ENCODE measurements at regions not wholly inside any gene's neighbourhood (a gene's known extent, or its start where the extent isn't known, plus 50 kb on each side); places are given as distances from the start of the nearest gene placed in this dataset.

DNA sequence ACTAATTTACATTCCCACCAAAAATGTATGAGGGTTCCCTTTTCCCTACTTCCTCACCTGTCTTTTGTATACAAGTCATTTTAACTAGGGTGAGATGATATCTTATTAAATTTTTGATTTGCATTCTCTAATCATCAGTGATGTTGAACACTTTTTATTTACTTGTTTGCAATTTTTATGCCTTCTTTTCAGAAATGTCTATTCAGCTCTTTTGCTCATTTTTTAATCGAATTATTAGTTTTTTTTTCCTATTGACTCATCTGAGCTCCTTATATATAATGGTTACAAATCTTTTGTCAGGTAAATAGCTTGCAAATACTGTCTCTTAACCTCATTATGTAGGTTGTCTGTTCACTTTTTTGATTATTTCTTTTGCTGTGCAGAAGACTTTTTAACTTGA is 269.4 kb downstream of the CDH19 start:
- Mint-ChIP-seq H3K27ac (no peak overlapping the region), H3K4me1 (no peaks in the 10 kb centered on the region), H3K4me3 (no peak overlapping the region), H3K36me3 (no peaks in the 10 kb centered on the region), H3K27me3 (no peaks in the 10 kb centered on the region), H3K9me3 (peaks cover 0 to 9% (median 2%) of the 10 kb centered on the region in 7 donors)
- ATAC-seq (ENCODE audit: low read depth in 2 of 2) (no peak), DNase-seq (no peak)

DNA sequence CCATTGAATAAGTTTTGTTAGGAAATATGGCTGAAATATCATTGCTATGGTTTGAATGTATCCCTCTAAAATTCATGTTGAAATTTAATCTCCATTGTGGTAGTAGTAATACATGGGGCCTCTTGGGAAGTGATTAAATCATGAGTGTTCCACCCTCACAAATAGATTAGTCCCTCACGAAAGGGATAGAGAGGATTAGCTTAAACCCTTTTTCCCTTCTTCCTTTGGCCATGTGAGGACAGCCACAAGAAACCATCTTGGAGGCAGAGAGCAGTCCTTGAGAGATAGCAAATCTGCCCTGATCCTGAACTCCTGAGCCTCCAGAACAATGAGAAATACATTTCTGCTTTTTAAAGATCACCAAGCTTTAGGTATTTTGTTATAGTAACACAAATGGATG is 274.2 kb downstream of the CDH19 start:
- no peaks in the 10 kb centered on the region for H3K4me1 Mint-ChIP-seq
- H3K27ac Mint-ChIP-seq, result no peak overlapping the region
- no peaks in the 10 kb centered on the region for H3K27me3 Mint-ChIP-seq
- H3K9me3 Mint-ChIP-seq, result peaks cover 0 to 4% (median 0%) of the 10 kb centered on the region in 7 donors
- ATAC-seq (ENCODE audit: low read depth in 2 of 2), result no peak
- H3K4me3 Mint-ChIP-seq, result no peak overlapping the region
- no peaks in the 10 kb centered on the region for H3K36me3 Mint-ChIP-seq
- no peak for DNase-seq

- Mint-ChIP-seq H3K9me3 (peaks cover 0 to 4% (median 0%) of the 10 kb centered on the region in 7 donors), H3K36me3 (no peaks in the 10 kb centered on the region), H3K27ac (no peak overlapping the region), H3K4me3 (no peak overlapping the region), H3K4me1 (no peaks in the 10 kb centered on the region), H3K27me3 (no peaks in the 10 kb centered on the region)
- no peak for ATAC-seq (ENCODE audit: low read depth in 2 of 2)
- DNase-seq, result no peak
Measured at GRCh38 chr18:66328296-66328878, 275.5 kb downstream of the CDH19 start.

- no peaks in the 10 kb centered on the region for H3K36me3 Mint-ChIP-seq
- ATAC-seq (ENCODE audit: low read depth in 2 of 2), result no peak
- H3K4me1 Mint-ChIP-seq, result no peaks in the 10 kb centered on the region
- no peaks in the 10 kb centered on the region for H3K27me3 Mint-ChIP-seq
- peaks cover 0 to 7% (median 0%) of the 10 kb centered on the region in 7 donors for H3K9me3 Mint-ChIP-seq
- no peak overlapping the region for H3K4me3 Mint-ChIP-seq
- DNase-seq, result no peak
- no peak overlapping the region for H3K27ac Mint-ChIP-seq
Measured at GRCh38 chr18:66325251-66325650, 278.6 kb downstream of the CDH19 start.

DNA sequence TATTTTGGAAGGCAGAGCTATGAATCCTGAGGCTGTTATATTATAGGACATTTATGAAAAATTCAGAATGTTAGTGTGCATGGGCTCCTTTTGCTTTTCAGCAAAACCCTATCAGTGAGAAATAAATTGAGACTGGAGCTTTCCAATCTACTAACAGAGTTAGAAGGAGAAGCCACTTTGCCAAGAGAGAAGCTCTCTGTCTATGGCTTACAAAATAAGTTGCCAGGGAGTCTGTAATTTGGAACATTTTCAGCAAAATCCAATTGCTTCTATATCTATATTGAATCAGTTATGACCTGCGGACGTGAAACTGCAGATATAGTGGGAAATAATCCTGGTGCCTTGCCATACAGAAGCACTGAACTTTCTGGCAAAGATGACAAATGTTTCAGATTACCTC is 279.3 kb downstream of the CDH19 start:
- H3K4me3 Mint-ChIP-seq, result no peak overlapping the region
- no peaks in the 10 kb centered on the region for H3K4me1 Mint-ChIP-seq
- no peaks in the 10 kb centered on the region for H3K36me3 Mint-ChIP-seq
- H3K9me3 Mint-ChIP-seq, result peaks cover 0 to 7% (median 0%) of the 10 kb centered on the region in 7 donors
- no peak overlapping the region for H3K27ac Mint-ChIP-seq
- ATAC-seq (ENCODE audit: low read depth in 2 of 2), result no peak
- H3K27me3 Mint-ChIP-seq, result no peaks in the 10 kb centered on the region
- DNase-seq, result no peak

DNA sequence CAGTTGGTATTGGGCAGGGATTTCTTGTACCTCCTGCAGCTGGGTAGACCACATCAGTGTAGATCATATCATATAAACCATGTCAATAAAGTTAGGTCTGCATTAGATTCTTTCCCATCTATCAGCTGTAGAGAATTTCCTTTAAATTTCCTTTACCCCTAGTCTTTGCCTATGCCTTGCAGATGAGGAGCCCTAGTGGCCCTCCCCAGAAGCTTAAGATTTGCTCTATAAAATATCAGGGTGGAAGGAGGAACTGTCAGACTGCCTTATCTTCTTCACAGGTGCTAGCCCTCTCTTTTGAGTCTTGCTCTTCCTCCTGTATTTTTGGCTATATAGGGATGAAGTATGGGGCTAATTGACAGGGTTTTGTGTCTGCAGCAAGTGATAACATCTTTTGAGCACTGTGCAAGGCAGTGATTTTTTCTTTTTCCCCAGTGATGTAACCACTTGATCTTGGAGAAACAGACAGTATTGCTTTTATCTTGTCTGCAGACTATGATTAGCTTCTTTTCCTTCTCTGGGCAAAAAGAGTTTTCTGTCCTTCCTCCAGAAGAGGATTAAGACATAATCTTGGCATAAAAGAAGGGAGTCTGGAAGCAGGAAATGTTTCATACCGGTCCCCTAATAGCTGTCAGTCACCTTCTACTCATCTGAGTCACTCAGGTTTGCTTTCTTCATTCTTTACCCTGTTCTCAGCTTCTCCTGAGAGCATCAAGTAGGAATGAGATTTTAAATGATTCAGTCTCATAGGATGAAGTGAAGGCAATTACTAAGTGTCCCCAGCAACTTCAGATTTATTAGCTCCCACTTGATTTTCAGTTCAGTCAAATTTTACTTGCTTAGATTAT is 286.4 kb downstream of the CDH19 start:
- Mint-ChIP-seq H3K9me3 (peaks cover 0 to 7% (median 0%) of the 10 kb centered on the region in 7 donors), H3K36me3 (no peaks in the 10 kb centered on the region), H3K4me3 (peak overlapping the region in 1 of 8 donors; percentile 71), H3K27ac (no peak overlapping the region), H3K27me3 (no peaks in the 10 kb centered on the region), H3K4me1 (no peaks in the 10 kb centered on the region)
- ATAC-seq (ENCODE audit: low read depth in 2 of 2) (no peak), DNase-seq (no peak)

- Mint-ChIP-seq H3K36me3 (no peaks in the 10 kb centered on the region), H3K27me3 (no peaks in the 10 kb centered on the region), H3K4me3 (no peak overlapping the region), H3K9me3 (peaks cover 0 to 7% (median 0%) of the 10 kb centered on the region in 7 donors), H3K4me1 (no peaks in the 10 kb centered on the region), H3K27ac (no peak overlapping the region)
- DNase-seq (no peak), ATAC-seq (ENCODE audit: low read depth in 2 of 2) (no peak)
Measured at GRCh38 chr18:66316701-66317100, 287.2 kb downstream of the CDH19 start.

DNA sequence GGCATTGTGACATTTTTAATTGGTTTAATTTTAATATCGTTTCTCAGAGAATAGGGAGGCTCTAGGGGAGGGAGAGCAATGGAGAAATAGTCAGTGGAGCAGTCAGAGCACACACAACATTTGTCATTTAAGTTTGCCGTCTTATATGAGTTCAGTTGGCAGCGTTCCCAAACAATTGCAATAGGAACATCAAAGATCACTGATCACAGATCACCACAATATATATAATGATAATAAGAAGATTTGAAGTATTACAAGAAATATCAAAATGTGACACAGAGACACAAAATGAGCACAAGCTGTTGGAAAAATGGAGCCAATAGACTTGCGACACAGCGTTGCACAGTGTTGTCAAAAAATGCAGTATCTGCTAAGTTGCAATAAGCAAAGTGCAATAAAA is 303.7 kb downstream of the CDH19 start:
- H3K27me3 Mint-ChIP-seq, result no peaks in the 10 kb centered on the region
- H3K4me3 Mint-ChIP-seq, result no peak overlapping the region
- no peaks in the 10 kb centered on the region for H3K36me3 Mint-ChIP-seq
- no peak overlapping the region for H3K27ac Mint-ChIP-seq
- DNase-seq (no peak), ATAC-seq (ENCODE audit: low read depth in 2 of 2) (no peak)
- H3K9me3 Mint-ChIP-seq, result peaks cover 0 to 9% (median 1%) of the 10 kb centered on the region in 7 donors
- H3K4me1 Mint-ChIP-seq, result no peaks in the 10 kb centered on the region

- no peaks in the 10 kb centered on the region for H3K36me3 Mint-ChIP-seq
- H3K27ac Mint-ChIP-seq, result no peak overlapping the region
- no peak overlapping the region for H3K4me3 Mint-ChIP-seq
- H3K27me3 Mint-ChIP-seq, result no peaks in the 10 kb centered on the region
- ATAC-seq (ENCODE audit: low read depth in 2 of 2) (no peak), DNase-seq (no peak)
- H3K9me3 Mint-ChIP-seq, result peaks cover 0 to 5% (median 0%) of the 10 kb centered on the region in 7 donors
- H3K4me1 Mint-ChIP-seq, result no peaks in the 10 kb centered on the region
Measured at GRCh38 chr18:66280470-66280869, 323.4 kb downstream of the CDH19 start.

GRCh38 chr18:66271962-66272361 is 331.9 kb downstream of the CDH19 start:
- ATAC-seq (ENCODE audit: low read depth in 2 of 2), result no peak
- H3K4me1 Mint-ChIP-seq, result no peaks in the 10 kb centered on the region
- H3K27me3 Mint-ChIP-seq, result no peaks in the 10 kb centered on the region
- no peak for DNase-seq
- no peak overlapping the region for H3K27ac Mint-ChIP-seq
- H3K4me3 Mint-ChIP-seq, result no peak overlapping the region
- peaks cover 13 to 26% (median 15%) of the 10 kb centered on the region in 7 donors for H3K9me3 Mint-ChIP-seq
- H3K36me3 Mint-ChIP-seq, result peaks cover 0 to 5% of the 10 kb centered on the region in 2 donors

- Mint-ChIP-seq H3K27me3 (no peaks in the 10 kb centered on the region), H3K9me3 (peaks cover 0 to 7% (median 4%) of the 10 kb centered on the region in 7 donors), H3K4me3 (no peak overlapping the region), H3K27ac (no peak overlapping the region), H3K4me1 (no peaks in the 10 kb centered on the region), H3K36me3 (no peaks in the 10 kb centered on the region)
- no peak for DNase-seq
- ATAC-seq (ENCODE audit: low read depth in 2 of 2), result no peak
Measured at GRCh38 chr18:66264130-66264529, 339.8 kb downstream of the CDH19 start.

GRCh38 chr18:66254121-66254520 is 349.8 kb downstream of the CDH19 start:
- no peak for ATAC-seq (ENCODE audit: low read depth in 2 of 2)
- peaks cover 0 to 5% (median 0%) of the 10 kb centered on the region in 7 donors for H3K9me3 Mint-ChIP-seq
- H3K36me3 Mint-ChIP-seq, result no peaks in the 10 kb centered on the region
- H3K27ac Mint-ChIP-seq, result no peak overlapping the region
- no peaks in the 10 kb centered on the region for H3K4me1 Mint-ChIP-seq
- H3K27me3 Mint-ChIP-seq, result no peaks in the 10 kb centered on the region
- no peak overlapping the region for H3K4me3 Mint-ChIP-seq
- no peak for DNase-seq

- Mint-ChIP-seq H3K36me3 (no peaks in the 10 kb centered on the region), H3K27me3 (no peaks in the 10 kb centered on the region), H3K4me1 (no peaks in the 10 kb centered on the region)
Measured at GRCh38 chr18:66252703-66253102, 351.2 kb downstream of the CDH19 start.

GRCh38 chr18:66235206-66235605 is 368.7 kb downstream of the CDH19 start:
- no peak overlapping the region for H3K4me3 Mint-ChIP-seq
- no peak overlapping the region for H3K27ac Mint-ChIP-seq
- no peaks in the 10 kb centered on the region for H3K4me1 Mint-ChIP-seq
- no peaks in the 10 kb centered on the region for H3K36me3 Mint-ChIP-seq
- DNase-seq (no peak), ATAC-seq (ENCODE audit: low read depth in 2 of 2) (no peak)
- H3K9me3 Mint-ChIP-seq, result peaks cover 0 to 9% (median 1%) of the 10 kb centered on the region in 7 donors
- no peaks in the 10 kb centered on the region for H3K27me3 Mint-ChIP-seq

More at GRCh38 chr18:66252703-66253102, 351.2 kb downstream of the CDH19 start:
- ATAC-seq (ENCODE audit: low read depth in 2 of 2), result no peak
- peaks cover 0 to 2% (median 0%) of the 10 kb centered on the region in 7 donors for H3K9me3 Mint-ChIP-seq
- no peak for DNase-seq
- H3K4me3 Mint-ChIP-seq, result no peak overlapping the region
- no peak overlapping the region for H3K27ac Mint-ChIP-seq

Data from naive B cell (primary cell).